ENCODE measurements at regions not wholly inside any gene's neighbourhood (a gene's known extent, or its start where the extent isn't known, plus 50 kb on each side); places are given as distances from the start of the nearest gene placed in this dataset.

GRCh38 chr2:236400046-236400574 is 135.9 kb upstream of the ASB18 start:
- no peak for DNase-seq (ENCODE audit: low spot score in 2 of 2)
- no peaks in the 10 kb centered on the region for H3K4me1 ChIP-seq
- H3K27ac ChIP-seq = no peak overlapping the region
- no peaks in the 10 kb centered on the region for H3K27me3 ChIP-seq
- intact Hi-C loops (cut with DNase I; ENCODE audit: low total_unique reads) = no loop called here
- no peak overlapping the region for H3K4me3 ChIP-seq
- H3K9me3 ChIP-seq = no peaks in the 10 kb centered on the region
- no peaks in the 10 kb centered on the region for H3K36me3 ChIP-seq
- no peak for TF ChIP-seq POLR2A (IDR thresholded peaks at IDR 0.05)
- no peak for TF ChIP-seq POLR2AphosphoS5 (IDR thresholded peaks at IDR 0.05)
- no peak for TF ChIP-seq CTCF (IDR thresholded peaks at IDR 0.05)

GRCh38 chr2:236400594-236401360 is 136.6 kb upstream of the ASB18 start:
- Histone ChIP-seq H3K4me3 (no peak overlapping the region), H3K9me3 (no peaks in the 10 kb centered on the region), H3K27ac (no peak overlapping the region), H3K27me3 (no peaks in the 10 kb centered on the region), H3K36me3 (no peaks in the 10 kb centered on the region), H3K4me1 (no peaks in the 10 kb centered on the region)
- intact Hi-C loops (cut with DNase I; ENCODE audit: low total_unique reads) = no loop called here
- DNase-seq (ENCODE audit: low spot score in 2 of 2) = no peak
- TF ChIP-seq CTCF (IDR thresholded peaks at IDR 0.05) (no peak), POLR2AphosphoS5 (IDR thresholded peaks at IDR 0.05) (no peak), POLR2A (IDR thresholded peaks at IDR 0.05) (no peak)

- DNase-seq (ENCODE audit: low spot score in 2 of 2) = no peak
- H3K9me3 ChIP-seq = no peaks in the 10 kb centered on the region
- no peak for TF ChIP-seq CTCF (IDR thresholded peaks at IDR 0.05)
- no peak for TF ChIP-seq POLR2A (IDR thresholded peaks at IDR 0.05)
- TF ChIP-seq POLR2AphosphoS5 (IDR thresholded peaks at IDR 0.05) = no peak
- no peak overlapping the region for H3K4me3 ChIP-seq
- no peaks in the 10 kb centered on the region for H3K36me3 ChIP-seq
- no peak overlapping the region for H3K27ac ChIP-seq
- H3K27me3 ChIP-seq = no peaks in the 10 kb centered on the region
- no peaks in the 10 kb centered on the region for H3K4me1 ChIP-seq
- intact Hi-C loops (cut with DNase I; ENCODE audit: low total_unique reads) = no loop called here
Observed at GRCh38 chr2:236402033-236402790, 138.0 kb upstream of the ASB18 start.

- H3K27me3 ChIP-seq = no peaks in the 10 kb centered on the region
Observed at GRCh38 chr2:236403125-236403524, 138.9 kb upstream of the ASB18 start.

More at GRCh38 chr2:236403125-236403524, 138.9 kb upstream of the ASB18 start:
- Histone ChIP-seq H3K27ac (no peak overlapping the region), H3K9me3 (no peaks in the 10 kb centered on the region), H3K36me3 (no peaks in the 10 kb centered on the region), H3K4me1 (no peaks in the 10 kb centered on the region), H3K4me3 (no peak overlapping the region)
- DNase-seq (ENCODE audit: low spot score in 2 of 2) = no peak
- no peak for TF ChIP-seq CTCF (IDR thresholded peaks at IDR 0.05)
- no peak for TF ChIP-seq POLR2AphosphoS5 (IDR thresholded peaks at IDR 0.05)
- no peak for TF ChIP-seq POLR2A (IDR thresholded peaks at IDR 0.05)
- intact Hi-C loops (cut with DNase I; ENCODE audit: low total_unique reads) = no loop called here

All from breast epithelium (tissue), 4 donors.